NB4 (cell line): ENCODE measurements at regions not wholly inside any gene's neighbourhood (a gene's known extent, or its start where the extent isn't known, plus 50 kb on each side); places are given as distances from the start of the nearest gene placed in this dataset.

Source experiments
- DNase-seq: peaks from one replicate; pipeline ENCODE4 v3.0.0; 2010; ENCODE audit warnings: low read depth
- H3K4me3 ChIP-seq: one replicate; pipeline ENCODE4 v1.5.1; 2011; ENCODE audit warnings: mild to moderate bottlenecking, low read depth, low read length, moderate library complexity
- CTCF ChIP-seq: IDR thresholded peaks from one replicate; pipeline ENCODE4 v1.5.1; 2012; ENCODE audit warnings: low read depth, low read length
- MAX ChIP-seq: IDR thresholded peaks from 2 replicates; pipeline ENCODE4 v1.6.1; 2011; ENCODE audit warnings: low read depth, low read length
- MYC ChIP-seq: IDR thresholded peaks from 2 replicates; pipeline ENCODE4 v1.6.1; 2011; ENCODE audit warnings: low read depth, low read length
- POLR2A ChIP-seq: IDR thresholded peaks from 2 replicates; pipeline ENCODE4 v1.6.1; 2011; ENCODE audit warnings: mild to moderate bottlenecking; ENCODE audit not compliant: insufficient read length; ENCODE audit errors: extremely low read depth

- DNase-seq, result no peak
- no peak overlapping the region for H3K4me3 ChIP-seq
- TF ChIP-seq MYC, result no peak
- TF ChIP-seq POLR2A, result no peak
- no peak for TF ChIP-seq MAX
- no peak for TF ChIP-seq CTCF
Measured at GRCh38 chr1:187641463-187641862, 812.7 kb downstream of the PLA2G4A start.

DNA sequence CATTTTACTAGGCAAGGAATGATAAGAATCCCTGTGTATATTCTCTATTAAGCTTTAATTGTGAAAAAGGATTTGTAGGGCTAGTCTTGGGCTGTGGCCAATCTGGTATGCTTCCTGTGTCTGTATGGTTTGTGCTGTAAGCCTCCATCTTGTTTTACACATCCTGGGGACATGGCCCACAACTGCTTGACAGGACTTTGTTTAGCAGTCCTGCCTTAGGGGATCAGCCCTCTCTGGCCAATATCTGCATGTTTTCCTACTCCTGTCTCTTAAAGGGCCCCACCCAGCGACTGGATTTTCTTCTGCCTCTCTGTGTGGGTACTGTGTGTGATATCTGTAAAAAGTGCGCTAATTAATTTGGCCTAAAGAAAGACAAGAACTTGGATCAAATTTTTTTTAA is 813.2 kb downstream of the PLA2G4A start:
- DNase-seq, result no peak
- TF ChIP-seq MAX (no peak), MYC (no peak), POLR2A (no peak), CTCF (no peak)
- no peak overlapping the region for H3K4me3 ChIP-seq

DNA sequence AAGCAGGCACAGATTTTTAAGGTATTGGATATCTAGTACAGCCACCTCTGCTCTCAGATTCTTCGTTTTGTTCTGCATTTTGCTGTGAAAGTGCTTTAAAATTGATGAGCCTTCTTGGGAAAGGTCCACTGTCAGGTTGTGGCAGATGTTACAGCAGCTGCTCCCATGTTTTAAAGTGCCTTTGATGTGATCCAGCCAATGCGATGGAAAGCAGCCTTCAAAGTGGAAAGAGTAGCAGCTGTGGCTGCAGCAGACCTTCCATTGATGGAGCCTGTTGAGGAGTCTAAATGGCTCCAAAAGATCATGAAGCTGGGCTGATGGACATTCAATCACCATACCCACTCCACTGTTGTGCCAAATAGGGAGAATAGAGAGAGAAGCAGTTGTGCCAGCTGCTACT is 816.9 kb downstream of the PLA2G4A start:
- TF ChIP-seq CTCF, result no peak
- TF ChIP-seq POLR2A, result no peak
- no peak for TF ChIP-seq MYC
- TF ChIP-seq MAX, result no peak
- DNase-seq, result no peak
- H3K4me3 ChIP-seq, result no peak overlapping the region

DNA sequence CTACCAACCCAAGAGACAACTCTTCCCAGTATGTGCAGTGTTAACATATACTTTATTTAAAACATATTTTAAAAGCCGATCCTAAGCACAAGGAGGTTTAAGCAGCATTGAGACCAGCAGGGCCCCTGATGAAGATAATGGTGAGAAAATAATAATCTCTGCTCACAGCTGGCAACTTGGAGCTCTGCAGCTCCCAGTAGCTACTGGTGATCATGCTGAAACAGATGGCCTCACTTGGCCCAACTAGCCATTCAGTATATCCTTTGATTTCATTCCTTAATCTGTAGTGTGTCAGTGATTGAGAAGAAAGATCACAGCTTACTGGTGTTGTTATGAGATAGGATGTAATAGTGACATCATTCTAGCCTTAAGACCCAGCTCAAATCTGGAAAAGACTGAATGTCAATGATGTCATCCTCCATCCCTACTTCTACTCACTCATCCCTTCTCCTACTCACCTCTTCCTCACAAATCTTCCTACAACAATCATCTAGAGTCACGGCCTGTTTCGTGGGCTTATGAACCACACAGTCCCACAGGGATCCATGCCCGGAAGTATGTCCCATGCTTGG is 817.9 kb downstream of the PLA2G4A start:
- DNase-seq, result no peak
- no peak overlapping the region for H3K4me3 ChIP-seq
- TF ChIP-seq POLR2A, result no peak
- no peak for TF ChIP-seq MAX
- no peak for TF ChIP-seq CTCF

GRCh38 chr1:187648091-187648490 is 819.3 kb downstream of the PLA2G4A start:
- TF ChIP-seq MAX (no peak), POLR2A (no peak), CTCF (no peak)
- no peak overlapping the region for H3K4me3 ChIP-seq

DNA sequence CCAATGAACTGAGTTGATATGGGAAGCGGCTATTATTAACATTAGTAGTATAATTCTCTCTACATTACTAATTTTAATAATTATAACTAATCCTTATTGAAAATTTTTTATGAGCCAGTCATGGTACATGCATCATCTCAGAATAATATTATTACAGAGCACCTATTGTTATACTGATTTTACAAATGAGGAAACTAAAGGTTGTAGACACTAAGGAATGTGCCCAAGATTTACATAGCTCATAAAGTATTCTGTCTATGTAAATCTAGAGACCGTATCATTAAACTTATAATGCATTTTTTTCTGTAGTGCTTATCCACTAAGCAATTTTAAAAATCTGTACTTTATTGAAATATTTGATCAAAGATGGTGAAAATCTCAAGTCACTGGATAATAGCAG is 825.9 kb downstream of the PLA2G4A start:
- DNase-seq, result no peak
- TF ChIP-seq MYC (no peak), POLR2A (no peak), MAX (no peak), CTCF (no peak)
- H3K4me3 ChIP-seq, result no peak overlapping the region

More at GRCh38 chr1:187648091-187648490, 819.3 kb downstream of the PLA2G4A start:
- DNase-seq, result no peak
